Lower leg skin (tissue), 4 donors: ENCODE measurements at regions not wholly inside any gene's neighbourhood (a gene's known extent, or its start where the extent isn't known, plus 50 kb on each side); places are given as distances from the start of the nearest gene placed in this dataset.
"Not testable (repeated sequence)": the region's sequence is repeated elsewhere in the genome, so short reads cannot be mapped to it uniquely, and the experiment has no call there.

Experiments
- DNase-seq, 2 donors: peaks; one replicate each; pipeline ENCODE4 v3.0.0-alpha.2; 2019; ENCODE audit warnings: low spot score in 2 of 2
- H3K4me3 ChIP-seq: fragments of 200-600 bp; sonication (generic); 2 replicates; pipeline ENCODE4 v1.5.1; 2017; ENCODE audit warnings: mild to moderate bottlenecking, low read depth; ENCODE audit not compliant: poor library complexity, severe bottlenecking
- CTCF ChIP-seq, 3 donors: fragments of 450-650 bp; IDR thresholded peaks; one replicate each; pipeline ENCODE4 v1.5.1; 2016; ENCODE audit warnings: antibody characterized with exemption in 3 of 3, mild to moderate bottlenecking in 3 of 3, moderate library complexity in 2 of 3
- WGBS, 2 donors: methylation state at CpG; one replicate each; pipeline ENCODE4 v1.1.5; 2018; 5-methylcytosine and 5-hydroxymethylcytosine counted together
- intact Hi-C: fragments of 100-400 bp; cut with DNase I; formaldehyde crosslinking; loops from one replicate; pipeline ENCODE4 v1.15.0; 2023; ENCODE audit warnings: low total_unique reads

GRCh38 chr21:8194042-8194441 lies 2327.3 kb upstream of the TPTE start:
- intact Hi-C loops, DNase-seq, H3K4me3 ChIP-seq: not testable (repeated sequence)
- no CpG with 5 or more reads among the region's 17 CpGs for WGBS, 2 donors

GRCh38 chr21:8197377-8198027 lies 2323.9 kb upstream of the TPTE start:
- H3K4me3 ChIP-seq, intact Hi-C loops, DNase-seq: not testable (repeated sequence)
- WGBS, 2 donors: no CpG with 5 or more reads among the region's 20 CpGs

GRCh38 chr21:8205094-8205891 lies 2316.1 kb upstream of the TPTE start:
- WGBS, 2 donors: no CpG with 5 or more reads among the region's 111 CpGs
- intact Hi-C loops, H3K4me3 ChIP-seq, DNase-seq: not testable (repeated sequence)

GRCh38 chr21:8205892-8206188 lies 2315.5 kb upstream of the TPTE start:
- WGBS, 2 donors: no CpG with 5 or more reads among the region's 40 CpGs
- H3K4me3 ChIP-seq, intact Hi-C loops, DNase-seq: not testable (repeated sequence)

- H3K4me3 ChIP-seq, intact Hi-C loops: not testable (repeated sequence)
- peak in 1 of 3 donors; percentile 19 for TF ChIP-seq CTCF (IDR thresholded peaks at IDR 0.05)
- 38 to 82% methylated on average over 34 to 56 of the region's 111 CpGs for WGBS, 2 donors
- peak; percentile 68 to 83 for DNase-seq
These were observed 2308.3 kb upstream of the TPTE start for GRCh38 chr21:8212986-8213550.

GRCh38 chr21:8214539-8214938 lies 2306.8 kb upstream of the TPTE start:
- H3K4me3 ChIP-seq, intact Hi-C loops, DNase-seq: not testable (repeated sequence)
- 53 to 65% methylated on average over 24 to 28 of the region's 70 CpGs for WGBS, 2 donors

GRCh38 chr21:8229366-8230150 lies 2291.8 kb upstream of the TPTE start:
- DNase-seq, intact Hi-C loops, H3K4me3 ChIP-seq: not testable (repeated sequence)
- no CpG with 5 or more reads among the region's 5 CpGs for WGBS, 2 donors

- H3K4me3 ChIP-seq, intact Hi-C loops, DNase-seq: not testable (repeated sequence)
- 83% methylated on average over 4 of the region's 12 CpGs; no CpG with 5 or more reads in 1 of the 2 donors for WGBS, 2 donors
These were observed 2290.1 kb upstream of the TPTE start for GRCh38 chr21:8231252-8231651.

GRCh38 chr21:8233000-8233399 lies 2288.4 kb upstream of the TPTE start:
- H3K4me3 ChIP-seq, DNase-seq, intact Hi-C loops: not testable (repeated sequence)
- 80 to 81% methylated on average over 1 of the region's 1 CpG for WGBS, 2 donors

GRCh38 chr21:8234059-8234458 lies 2287.3 kb upstream of the TPTE start:
- intact Hi-C loops, H3K4me3 ChIP-seq, DNase-seq: not testable (repeated sequence)
- 75 to 76% methylated on average over 1 of the region's 1 CpG for WGBS, 2 donors

- no CpG with 5 or more reads among the region's 49 CpGs for WGBS, 2 donors
- H3K4me3 ChIP-seq, intact Hi-C loops, DNase-seq: not testable (repeated sequence)
These were observed 2276.4 kb upstream of the TPTE start for GRCh38 chr21:8244723-8245641.

GRCh38 chr21:8245642-8246402 lies 2275.6 kb upstream of the TPTE start:
- intact Hi-C loops, DNase-seq, H3K4me3 ChIP-seq: not testable (repeated sequence)
- no CpG with 5 or more reads among the region's 40 CpGs for WGBS, 2 donors
